DMS114 treated with DMSO at 0.1 percent for 48 hours (cell line): ENCODE measurements at regions not wholly inside any gene's neighbourhood (a gene's known extent, or its start where the extent isn't known, plus 50 kb on each side); places are given as distances from the start of the nearest gene placed in this dataset.

Source experiments
- DNase-seq: peaks from one replicate; lab custom pipeline; 2025; ENCODE audit not compliant: unreplicated experiment; lab: John Stamatoyannopoulos, UW

GRCh38 chr2:22854588-22854987 is 530.4 kb upstream of the KLHL29 start:
- DNase-seq, result no peak

DNA sequence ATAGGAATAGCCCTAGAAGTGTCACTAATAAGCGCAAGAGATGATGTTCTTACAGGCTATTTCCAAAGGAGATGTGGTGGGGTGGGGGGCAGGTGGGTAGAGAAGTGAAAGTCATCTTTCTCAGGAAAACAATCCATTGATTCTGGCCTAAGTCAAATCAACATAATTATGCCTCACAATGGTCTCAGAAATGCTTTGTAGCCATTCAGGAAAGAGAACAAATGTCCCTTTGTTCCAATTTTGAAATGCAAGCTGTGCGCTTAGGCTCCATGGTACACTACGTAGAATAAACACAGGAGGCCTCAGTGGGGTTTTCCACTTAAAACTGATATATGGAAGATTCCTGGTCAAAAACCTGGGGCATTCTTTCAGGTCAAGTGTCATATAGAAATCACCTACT is 529.9 kb upstream of the KLHL29 start:
- DNase-seq, result no peak

GRCh38 chr2:22855761-22856184 is 529.2 kb upstream of the KLHL29 start:
- DNase-seq, result no peak

DNA sequence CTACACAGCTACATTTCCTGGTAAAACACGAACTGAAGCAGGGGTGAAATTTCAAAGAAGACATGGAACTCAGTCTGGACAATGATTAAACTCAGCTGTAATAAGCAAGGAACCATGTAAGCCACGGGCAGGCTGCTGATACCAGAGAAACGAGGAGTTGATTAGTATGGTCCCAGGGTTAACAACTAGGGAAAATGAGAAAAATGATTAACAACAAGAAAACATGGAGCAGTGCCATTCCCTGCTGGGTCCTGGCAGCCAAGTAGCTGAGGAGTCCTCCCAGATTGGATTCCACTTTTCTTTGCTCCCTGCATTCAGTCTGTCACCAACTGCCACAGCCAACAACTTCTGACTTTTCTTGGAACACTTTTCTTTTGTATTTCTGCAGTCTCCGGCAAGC is 517.0 kb upstream of the KLHL29 start:
- no peak for DNase-seq

DNA sequence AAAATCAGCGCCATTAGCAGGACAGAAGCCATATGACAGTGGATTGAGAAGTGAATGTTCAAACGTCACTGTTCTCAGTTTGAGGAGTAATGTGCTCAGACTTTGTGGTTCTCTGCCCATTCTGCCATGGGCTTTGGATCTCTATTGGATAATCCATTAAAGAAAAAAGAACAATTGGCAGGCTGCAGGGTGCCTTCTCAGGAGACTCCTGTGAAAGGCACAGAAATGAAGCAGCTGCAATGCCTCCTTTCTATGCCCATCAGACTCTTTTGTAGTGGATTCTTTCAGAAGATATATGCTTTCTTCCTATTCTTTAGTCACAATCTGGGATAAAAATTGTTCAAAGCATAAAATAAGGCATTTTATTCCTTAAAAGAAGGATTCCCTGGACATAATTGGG is 506.9 kb upstream of the KLHL29 start:
- DNase-seq, result no peak

GRCh38 chr2:22879009-22879863 is 505.7 kb upstream of the KLHL29 start:
- no peak for DNase-seq

DNA sequence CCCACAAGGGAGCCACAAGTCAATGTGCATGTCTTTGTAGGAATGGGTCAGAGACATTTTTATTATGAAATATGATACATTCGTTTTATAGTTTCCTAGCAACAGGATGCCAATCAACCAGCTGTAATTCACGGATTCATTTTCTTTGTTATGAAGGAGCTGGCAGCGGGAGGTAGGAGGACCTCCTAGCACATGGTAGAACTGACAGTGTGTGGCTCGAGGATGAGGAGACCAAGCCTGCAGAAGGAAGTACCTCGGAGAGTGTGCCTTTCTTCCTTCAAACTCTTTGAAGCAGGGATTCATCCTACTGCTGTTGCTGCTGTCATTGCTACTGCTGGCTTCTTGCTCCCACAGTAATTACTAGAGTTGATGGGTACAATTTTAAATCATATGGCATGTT is 504.8 kb upstream of the KLHL29 start:
- no peak for DNase-seq

- DNase-seq, result no peak
Measured at GRCh38 chr2:22882011-22882410, 503.0 kb upstream of the KLHL29 start.

DNA sequence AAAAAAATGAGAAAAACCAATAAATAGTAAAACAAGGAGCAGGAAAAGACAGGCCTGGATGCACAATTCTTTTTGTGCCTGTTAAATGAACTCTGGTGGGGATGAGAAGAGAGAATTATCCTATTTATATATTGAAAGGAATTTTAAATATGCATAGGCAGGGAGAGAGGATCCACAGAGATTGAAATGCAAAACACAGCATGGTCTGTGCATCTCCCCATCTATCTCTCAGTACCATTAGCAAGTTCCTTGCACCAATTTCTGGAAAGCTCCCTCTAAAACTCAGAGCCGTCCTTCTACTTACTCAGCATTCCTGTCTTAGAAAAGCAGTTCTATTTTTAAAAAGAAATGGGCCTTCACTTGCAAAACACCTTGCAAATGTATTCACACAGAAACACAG is 502.3 kb upstream of the KLHL29 start:
- DNase-seq, result no peak

- no peak for DNase-seq
Measured at GRCh38 chr2:22883054-22883453, 501.9 kb upstream of the KLHL29 start.

DNA sequence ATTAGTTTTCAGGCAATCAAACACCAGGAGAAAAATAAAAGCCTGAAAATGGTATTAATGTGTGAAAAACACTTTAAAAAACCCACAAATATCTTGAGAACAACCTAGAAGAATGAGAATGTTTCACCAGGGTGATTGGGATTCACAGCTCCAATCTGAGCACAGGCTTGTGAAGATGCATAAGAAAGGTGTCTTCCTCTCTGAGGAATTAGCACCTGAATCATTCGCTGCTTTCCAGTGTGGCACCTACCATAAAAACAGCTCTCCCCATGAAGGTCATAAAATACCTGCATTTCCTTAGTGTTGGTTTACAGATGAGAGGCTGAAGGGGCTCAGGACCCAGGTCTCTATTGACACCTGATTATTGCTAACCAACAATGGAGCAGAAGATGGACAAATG is 499.7 kb upstream of the KLHL29 start:
- no peak for DNase-seq

DNA sequence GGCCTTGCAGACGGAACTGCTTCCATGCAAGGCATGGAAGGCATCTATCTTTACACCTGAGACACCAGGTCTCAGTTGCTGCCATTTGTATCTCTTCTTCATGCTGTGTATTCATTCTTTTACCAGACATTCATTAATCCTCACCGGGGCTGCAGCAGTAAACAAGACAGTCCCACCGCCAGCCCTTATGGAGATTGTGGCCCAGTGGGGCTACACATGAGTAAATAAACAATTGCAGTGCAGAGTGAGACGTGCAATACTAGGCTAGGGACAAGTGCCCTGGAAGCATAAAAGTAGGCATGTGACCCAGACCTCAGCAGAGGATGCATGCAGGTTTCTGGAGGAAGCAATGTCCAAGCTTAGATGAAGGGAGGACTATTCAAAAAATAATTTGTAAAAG is 497.6 kb upstream of the KLHL29 start:
- DNase-seq, result no peak

DNA sequence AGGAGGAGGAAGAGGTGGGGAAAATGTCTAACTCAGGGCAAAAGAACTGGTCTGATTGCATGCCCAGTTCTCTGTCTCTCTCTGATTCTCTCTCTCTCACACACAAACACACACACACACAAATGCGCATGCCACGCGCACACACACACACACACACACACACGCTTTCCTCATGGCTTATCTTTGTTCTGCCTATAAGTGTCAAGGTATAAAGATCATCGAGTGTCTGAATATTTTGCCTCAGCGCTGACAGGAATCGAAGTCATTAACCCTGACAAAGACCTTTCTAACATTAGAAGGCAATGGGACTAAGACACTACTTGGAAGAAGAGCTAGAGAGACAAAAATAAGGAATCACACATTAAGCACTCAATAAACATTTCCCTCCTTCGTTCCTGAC is 497.1 kb upstream of the KLHL29 start:
- no peak for DNase-seq

GRCh38 chr2:22890132-22890531 is 494.8 kb upstream of the KLHL29 start:
- no peak for DNase-seq

- DNase-seq, result no peak
Measured at GRCh38 chr2:22893761-22894517, 491.0 kb upstream of the KLHL29 start.

DNA sequence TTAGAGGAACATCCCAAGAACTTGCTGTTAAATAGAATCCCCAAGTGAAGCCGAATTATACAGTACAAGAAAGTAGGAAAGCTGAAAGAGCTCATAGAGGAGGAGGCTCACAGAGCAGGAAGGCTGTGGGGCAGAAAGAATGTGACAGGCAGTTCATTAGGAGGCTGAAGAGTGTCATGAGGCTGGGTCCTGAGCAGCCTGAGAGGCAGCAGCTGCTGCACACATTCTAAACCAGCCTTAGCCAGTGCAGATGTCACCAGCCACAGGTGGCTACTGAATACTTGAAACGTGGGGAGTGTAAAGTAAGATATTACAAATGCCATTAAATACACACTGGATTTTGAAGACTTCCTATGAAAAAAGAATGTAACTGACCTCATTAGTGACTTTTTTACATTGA is 490.2 kb upstream of the KLHL29 start:
- DNase-seq, result no peak

- DNase-seq, result no peak
Measured at GRCh38 chr2:22897428-22897827, 487.6 kb upstream of the KLHL29 start.

DNA sequence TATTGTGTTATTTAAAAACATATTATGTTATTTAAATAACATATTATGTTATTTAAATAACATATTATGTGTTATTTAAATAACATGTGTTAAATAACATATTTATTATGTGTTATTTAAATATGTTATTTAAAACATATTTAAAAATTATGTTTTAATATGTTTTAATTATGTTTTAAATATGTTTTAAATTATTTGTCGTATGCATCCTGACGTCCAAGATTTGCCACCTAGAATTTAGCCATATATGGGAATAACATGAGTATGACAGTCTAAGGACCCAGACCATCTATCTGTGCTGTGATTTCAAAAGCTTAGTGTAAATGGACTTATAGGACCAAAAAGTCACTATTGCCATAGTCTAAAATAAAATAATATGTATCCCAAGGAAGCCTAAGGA is 484.3 kb upstream of the KLHL29 start:
- DNase-seq, result no peak

DNA sequence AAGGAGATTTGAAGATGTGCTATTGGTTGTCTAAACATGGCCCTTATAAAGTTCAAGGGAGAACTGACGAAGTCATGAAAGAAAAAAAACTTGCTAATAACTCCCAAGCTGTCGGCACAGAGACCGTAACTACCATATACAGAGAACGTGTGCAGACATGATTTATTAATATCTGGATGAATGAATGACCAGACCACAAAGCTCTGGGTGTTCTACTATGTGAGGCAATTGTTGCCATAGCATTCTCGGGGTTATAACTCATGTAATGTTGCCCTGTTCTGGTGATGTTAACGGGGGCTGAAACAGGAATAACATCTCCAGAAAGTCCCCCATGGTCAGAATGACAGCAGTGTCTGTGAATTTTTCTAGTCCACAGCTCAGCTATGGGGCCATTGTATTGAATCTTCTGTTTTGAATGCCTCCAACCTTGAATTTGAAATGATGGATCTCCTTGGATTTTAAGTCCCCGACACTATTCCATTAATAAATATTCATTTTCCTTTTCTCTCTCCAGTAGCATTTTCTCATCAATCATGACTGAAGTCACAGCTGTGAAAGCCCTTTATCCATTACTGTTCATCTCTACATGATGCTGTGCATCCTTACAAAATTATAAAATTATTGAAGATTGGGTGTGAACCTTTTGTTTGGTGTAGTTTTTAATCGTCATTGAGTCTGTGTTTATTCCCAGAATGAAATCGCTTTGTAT is 483.4 kb upstream of the KLHL29 start:
- no peak for DNase-seq

DNA sequence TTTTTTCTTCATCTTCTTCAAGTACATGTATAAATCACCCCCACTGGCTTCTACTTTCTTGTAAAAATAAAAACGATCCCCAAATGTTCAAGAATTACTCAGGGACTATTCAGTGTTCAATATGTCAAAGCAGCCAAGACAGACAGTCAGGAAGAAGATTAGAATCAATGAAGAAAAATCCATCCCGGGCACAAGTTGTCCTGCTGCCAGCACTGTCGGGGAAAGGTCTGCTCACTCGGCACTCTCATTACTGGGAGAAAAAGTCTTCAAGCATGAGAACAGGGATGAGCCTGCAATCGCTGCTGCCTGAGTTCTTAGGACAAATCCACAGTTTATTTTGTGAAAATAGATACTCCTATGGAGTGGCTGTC is 482.8 kb upstream of the KLHL29 start:
- no peak for DNase-seq

- DNase-seq, result no peak
Measured at GRCh38 chr2:22902662-22903165, 482.3 kb upstream of the KLHL29 start.

GRCh38 chr2:22903616-22904015 is 481.4 kb upstream of the KLHL29 start:
- no peak for DNase-seq
